ENCODE measurements at regions not wholly inside any gene's neighbourhood (a gene's known extent, or its start where the extent isn't known, plus 50 kb on each side); places are given as distances from the start of the nearest gene placed in this dataset.

- no peaks in the 10 kb centered on the region for H3F3A ChIP-seq (ENCODE audit: insufficient read depth, low read length, poor library complexity, severe bottlenecking)
- no peak for TF ChIP-seq TAF1 (IDR thresholded peaks at IDR 0.05; ENCODE audit: low read depth)
- TF ChIP-seq POLR2AphosphoS5 (IDR thresholded peaks at IDR 0.05), result no peak
- no peak for TF ChIP-seq RAD21 (conservative IDR thresholded peaks at IDR 0.05)
- TF ChIP-seq EP300 (conservative IDR thresholded peaks at IDR 0.05; ENCODE audit: poor library complexity, severe bottlenecking), result no peak
- H3K36me3 ChIP-seq (ENCODE audit: insufficient read depth, low read length), result no peaks in the 10 kb centered on the region
- H3K27me3 ChIP-seq (ENCODE audit: insufficient read depth, low read depth, low read length), result no peaks in the 10 kb centered on the region
- H3K27ac ChIP-seq (ENCODE audit: low read length), result no peak overlapping the region
- H3K9me2 ChIP-seq (ENCODE audit: insufficient read depth, low read length), result no peaks in the 10 kb centered on the region
- no peak overlapping the region for H3K9ac ChIP-seq (ENCODE audit: low read length)
- H2AFZ ChIP-seq (ENCODE audit: low read depth, low read length), result no peak overlapping the region
- H3K79me2 ChIP-seq (replicated peaks; ENCODE audit: insufficient read depth, low read length), result no peaks in the 10 kb centered on the region
- no peak overlapping the region for H3K4me2 ChIP-seq (ENCODE audit: low read length)
- no peaks in the 10 kb centered on the region for H3K9me3 ChIP-seq (ENCODE audit: low read length)
- no peaks in the 10 kb centered on the region for H4K20me1 ChIP-seq (ENCODE audit: insufficient read depth)
- H3K4me3 ChIP-seq (ENCODE audit: low read length), result no peak overlapping the region
Observed at GRCh38 chr11:105432241-105432995, 177.5 kb upstream of the GRIA4 start.

GRCh38 chr11:105429096-105429910 lies 180.6 kb upstream of the GRIA4 start:
- Histone ChIP-seq H4K20me1 (ENCODE audit: insufficient read depth) (no peaks in the 10 kb centered on the region), H3K4me3 (ENCODE audit: low read length) (no peak overlapping the region), H3K27ac (ENCODE audit: low read length) (no peak overlapping the region), H3K36me3 (ENCODE audit: insufficient read depth, low read length) (no peaks in the 10 kb centered on the region), H3K9ac (ENCODE audit: low read length) (no peak overlapping the region), H3K27me3 (ENCODE audit: insufficient read depth, low read depth, low read length) (no peaks in the 10 kb centered on the region), H3F3A (ENCODE audit: insufficient read depth, low read length, poor library complexity, severe bottlenecking) (no peaks in the 10 kb centered on the region), H3K79me2 (replicated peaks; ENCODE audit: insufficient read depth, low read length) (no peaks in the 10 kb centered on the region), H3K4me2 (ENCODE audit: low read length) (no peak overlapping the region), H3K9me2 (ENCODE audit: insufficient read depth, low read length) (no peaks in the 10 kb centered on the region), H2AFZ (ENCODE audit: low read depth, low read length) (no peak overlapping the region), H3K9me3 (ENCODE audit: low read length) (no peaks in the 10 kb centered on the region)
- TF ChIP-seq RAD21 (conservative IDR thresholded peaks at IDR 0.05) (no peak), CTCF (IDR thresholded peaks at IDR 0.05; ENCODE audit: poor library complexity, severe bottlenecking) (no peak), SMC3 (conservative IDR thresholded peaks at IDR 0.05; ENCODE audit: poor library complexity) (no peak), POLR2AphosphoS5 (IDR thresholded peaks at IDR 0.05) (peak; percentile 63), REST (IDR thresholded peaks at IDR 0.05; ENCODE audit: borderline replicate concordance) (no peak), EP300 (conservative IDR thresholded peaks at IDR 0.05; ENCODE audit: poor library complexity, severe bottlenecking) (peak; percentile 49), TAF1 (IDR thresholded peaks at IDR 0.05; ENCODE audit: low read depth) (no peak)
